Lung (tissue), 11 donors: ENCODE measurements at regions not wholly inside any gene's neighbourhood (a gene's known extent, or its start where the extent isn't known, plus 50 kb on each side); places are given as distances from the start of the nearest gene placed in this dataset.

Experiments
- ATAC-seq: fragments of 200-7000 bp; cut with Tn5 transposase; one replicate; pipeline ENCODE4 v1.9.1; 2020; ENCODE audit warnings: moderate number of reproducible peaks; ENCODE audit not compliant: insufficient read depth, low FRiP score
- DNase-seq, 3 donors: peaks; one replicate each; pipeline ENCODE4 v3.0.0-alpha.2; 2013 to 2017
- H3K27ac ChIP-seq, 2 donors: one replicate each; pipeline ENCODE4 v1.5.1; 2013; ENCODE audit warnings: mild to moderate bottlenecking in 2 of 2, moderate library complexity in 2 of 2, control low read depth in 1 of 2, inconsistent platforms in 1 of 2, low read depth in 1 of 2, low read length in 1 of 2
- H3K27me3 ChIP-seq, 3 donors: one replicate each; pipeline ENCODE4 v1.5.1; 2013; ENCODE audit warnings: low read length in 2 of 3; ENCODE audit not compliant: control insufficient read depth in 3 of 3, insufficient read depth in 3 of 3
- H3K36me3 ChIP-seq, 4 donors: one replicate each; pipeline ENCODE4 v1.5.1; 2013; ENCODE audit warnings: low read length in 4 of 4, mild to moderate bottlenecking in 1 of 4, moderate library complexity in 1 of 4; ENCODE audit not compliant: control insufficient read depth in 4 of 4, insufficient read depth in 4 of 4
- H3K4me1 ChIP-seq, 5 donors: one replicate each; pipeline ENCODE4 v1.5.1; 2013; ENCODE audit warnings: low read length in 5 of 5, mild to moderate bottlenecking in 2 of 5, moderate library complexity in 1 of 5; ENCODE audit not compliant: control insufficient read depth in 5 of 5, insufficient read depth in 5 of 5
- H3K4me3 ChIP-seq: one replicate; pipeline ENCODE4 v1.5.1; 2013; ENCODE audit warnings: mild to moderate bottlenecking, control low read depth, moderate library complexity
- H3K9ac ChIP-seq, 2 donors: one replicate each; pipeline ENCODE4 v1.5.1; 2013; ENCODE audit warnings: low read length in 2 of 2, control low read depth in 1 of 2; ENCODE audit not compliant: insufficient read depth in 1 of 2
- H3K9me3 ChIP-seq, 4 donors: one replicate each; pipeline ENCODE4 v1.5.1; 2013; ENCODE audit warnings: low read length in 3 of 4, mild to moderate bottlenecking in 1 of 4, moderate library complexity in 1 of 4; ENCODE audit not compliant: control insufficient read depth in 4 of 4, insufficient read depth in 3 of 4
- WGBS, 2 donors: extraction: QIAGEN DNeasy Blood & Tissue Kit; methylation state at CpG; one replicate each; pipeline ENCODE4 v1.1.7; 2013; 5-methylcytosine and 5-hydroxymethylcytosine counted together
- TF ChIP-seq, protein P1 (sequence below): IDR thresholded peaks from 2 replicates; pipeline ENCODE4 v1.5.1; 2012; ENCODE audit warnings: mild to moderate bottlenecking; ENCODE audit errors: control extremely low read depth, extremely low read depth
- donor health status: control.
- donor health status: control.
- donor health status: Bipolar disorder and iron deficiency.
- donor health status: healthy.
- donor health status: DM: yes; HTN: yes; CAD: no.

DNA sequence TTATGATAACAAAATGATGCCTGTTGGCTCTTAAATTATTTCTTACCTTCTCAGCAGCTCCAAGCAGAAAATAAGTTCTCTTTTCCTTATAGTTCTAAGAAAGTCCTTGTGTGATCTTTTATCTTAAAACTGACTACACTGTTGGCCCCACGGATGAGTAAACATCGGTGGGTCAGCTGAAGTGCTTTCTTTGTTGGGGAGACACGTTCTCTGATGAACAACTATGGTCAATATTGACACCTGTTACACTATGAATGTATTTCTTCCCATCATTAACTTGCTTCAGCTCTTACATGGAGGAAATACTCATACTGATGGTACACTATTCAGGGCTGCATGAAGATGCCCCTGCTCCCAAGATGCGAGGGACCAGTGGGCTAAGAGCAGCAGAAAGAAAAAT is 110.8 kb upstream of the EEA1 start:
- TF ChIP-seq, protein P1, sequence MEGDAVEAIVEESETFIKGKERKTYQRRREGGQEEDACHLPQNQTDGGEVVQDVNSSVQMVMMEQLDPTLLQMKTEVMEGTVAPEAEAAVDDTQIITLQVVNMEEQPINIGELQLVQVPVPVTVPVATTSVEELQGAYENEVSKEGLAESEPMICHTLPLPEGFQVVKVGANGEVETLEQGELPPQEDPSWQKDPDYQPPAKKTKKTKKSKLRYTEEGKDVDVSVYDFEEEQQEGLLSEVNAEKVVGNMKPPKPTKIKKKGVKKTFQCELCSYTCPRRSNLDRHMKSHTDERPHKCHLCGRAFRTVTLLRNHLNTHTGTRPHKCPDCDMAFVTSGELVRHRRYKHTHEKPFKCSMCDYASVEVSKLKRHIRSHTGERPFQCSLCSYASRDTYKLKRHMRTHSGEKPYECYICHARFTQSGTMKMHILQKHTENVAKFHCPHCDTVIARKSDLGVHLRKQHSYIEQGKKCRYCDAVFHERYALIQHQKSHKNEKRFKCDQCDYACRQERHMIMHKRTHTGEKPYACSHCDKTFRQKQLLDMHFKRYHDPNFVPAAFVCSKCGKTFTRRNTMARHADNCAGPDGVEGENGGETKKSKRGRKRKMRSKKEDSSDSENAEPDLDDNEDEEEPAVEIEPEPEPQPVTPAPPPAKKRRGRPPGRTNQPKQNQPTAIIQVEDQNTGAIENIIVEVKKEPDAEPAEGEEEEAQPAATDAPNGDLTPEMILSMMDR = no peak
- H3K36me3 ChIP-seq = no peaks in the 10 kb centered on the region
- H3K9me3 ChIP-seq = no peaks in the 10 kb centered on the region
- H3K27ac ChIP-seq = no peak overlapping the region
- no peak overlapping the region for H3K9ac ChIP-seq
- no peaks in the 10 kb centered on the region for H3K27me3 ChIP-seq
- no peak overlapping the region for H3K4me3 ChIP-seq
- ATAC-seq (no peak), DNase-seq (no peak)
- whole genome bisulfite sequencing, 2 donors = 72 to 83% methylated on average over 4 of the region's 4 CpGs
- H3K4me1 ChIP-seq = peaks cover 0 to 1% (median 0%) of the 10 kb centered on the region in 5 donors

DNA sequence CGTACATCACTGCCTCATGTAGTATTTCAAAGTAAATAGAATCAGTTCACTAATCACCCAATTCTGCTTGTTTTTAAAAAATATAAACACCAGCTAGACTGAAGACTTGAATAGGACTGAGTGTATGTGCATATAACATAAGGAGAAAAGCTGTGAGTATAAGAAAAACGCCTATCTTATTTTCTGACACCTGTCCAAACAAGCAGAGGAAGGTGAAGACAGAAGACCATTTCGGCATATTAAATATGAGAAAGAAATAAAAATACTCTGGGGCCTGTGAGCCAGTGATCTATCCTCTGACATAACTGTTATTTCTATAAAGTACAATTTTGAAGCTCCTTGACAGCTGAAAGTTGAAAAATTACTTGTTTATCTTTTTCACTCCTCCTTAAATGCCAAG is 111.3 kb upstream of the EEA1 start:
- no peaks in the 10 kb centered on the region for H3K27me3 ChIP-seq
- no peak overlapping the region for H3K9ac ChIP-seq
- H3K4me3 ChIP-seq = no peak overlapping the region
- DNase-seq (no peak), ATAC-seq (no peak)
- no peak overlapping the region for H3K27ac ChIP-seq
- no peaks in the 10 kb centered on the region for H3K9me3 ChIP-seq
- H3K4me1 ChIP-seq = peaks cover 0 to 1% (median 0%) of the 10 kb centered on the region in 5 donors
- WGBS, 2 donors = 86 to 90% methylated on average over 3 of the region's 3 CpGs
- H3K36me3 ChIP-seq = no peaks in the 10 kb centered on the region
- TF ChIP-seq, protein P1 = no peak

DNA sequence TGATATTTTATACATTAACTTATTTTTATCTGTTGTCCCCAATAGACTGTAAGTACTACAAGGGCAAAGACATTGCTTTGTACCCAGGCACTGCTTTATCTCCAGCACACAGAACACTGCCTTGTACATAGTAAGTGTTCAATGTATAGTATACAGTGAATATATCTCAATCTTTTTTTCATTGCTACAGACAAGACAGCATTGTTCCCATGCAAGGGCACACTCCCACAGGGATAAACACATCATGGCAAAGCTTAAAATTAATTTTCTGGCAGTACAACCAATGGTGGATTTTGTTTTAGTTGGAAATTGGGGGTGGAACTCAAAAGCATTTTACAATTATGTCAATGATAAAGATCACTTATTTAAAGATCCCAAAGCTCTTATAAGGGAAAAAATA is 112.3 kb upstream of the EEA1 start:
- TF ChIP-seq, protein P1 = no peak
- no peak for DNase-seq
- Histone ChIP-seq H3K27me3 (no peaks in the 10 kb centered on the region), H3K4me3 (no peak overlapping the region), H3K36me3 (no peaks in the 10 kb centered on the region), H3K9ac (no peak overlapping the region), H3K9me3 (no peaks in the 10 kb centered on the region), H3K27ac (no peak overlapping the region), H3K4me1 (peaks cover 0 to 1% (median 0%) of the 10 kb centered on the region in 5 donors)
- ATAC-seq = no peak

DNA sequence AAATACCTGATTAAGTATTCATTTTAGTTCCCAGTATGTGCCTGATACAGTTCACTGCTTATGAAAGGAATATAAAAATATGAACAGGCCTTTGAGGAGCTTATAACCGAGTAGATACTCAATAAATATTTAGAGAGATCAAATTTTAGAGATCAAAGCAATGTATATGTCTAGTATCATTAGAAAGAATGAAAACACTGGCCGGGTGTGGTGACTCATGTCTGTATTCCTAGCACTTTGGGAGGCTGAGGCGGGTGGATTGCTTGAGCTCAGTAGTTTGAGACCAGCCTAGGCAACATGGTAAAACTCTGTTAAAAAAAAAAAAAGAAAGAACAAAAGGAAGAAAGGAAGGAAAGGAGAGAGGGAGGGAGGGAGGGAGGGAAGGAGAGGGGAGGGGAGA is 113.2 kb upstream of the EEA1 start:
- Histone ChIP-seq H3K9ac (no peak overlapping the region), H3K27ac (no peak overlapping the region), H3K4me1 (peaks cover 0 to 1% (median 0%) of the 10 kb centered on the region in 5 donors), H3K4me3 (no peak overlapping the region), H3K9me3 (no peaks in the 10 kb centered on the region), H3K36me3 (no peaks in the 10 kb centered on the region), H3K27me3 (no peaks in the 10 kb centered on the region)
- DNase-seq (no peak), ATAC-seq (no peak)
- TF ChIP-seq, protein P1 = no peak
- WGBS, 2 donors = 64 to 94% methylated on average over 3 of the region's 3 CpGs
